ENCODE measurements at regions not wholly inside any gene's neighbourhood (a gene's known extent, or its start where the extent isn't known, plus 50 kb on each side); places are given as distances from the start of the nearest gene placed in this dataset.
A peak's percentile ranks its signal among the peaks of the same experiment; 100 is the strongest.

DNA sequence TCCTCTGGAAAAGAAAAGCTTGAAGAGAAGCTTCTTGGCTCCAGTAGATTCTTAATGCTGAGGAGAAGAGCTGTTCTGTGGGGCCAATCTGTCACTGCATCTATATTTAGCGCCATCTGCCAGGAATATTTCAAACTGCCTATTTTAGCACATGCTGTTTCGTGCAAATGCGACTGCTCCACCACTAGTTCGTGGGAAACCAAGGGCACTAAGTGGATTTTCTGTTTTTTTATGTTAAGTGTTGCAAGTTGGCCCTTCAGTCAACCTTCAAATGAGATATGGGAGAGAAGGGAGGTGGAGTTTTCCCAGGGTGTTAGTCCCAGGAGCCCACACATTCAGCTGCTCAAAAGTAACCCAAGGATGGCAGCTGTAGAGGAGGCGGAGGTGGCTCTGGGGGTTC, 91.9 kb downstream of the TSEN15 start:
- TF ChIP-seq POLR2A (IDR thresholded peaks at IDR 0.05) = no peak
- TF ChIP-seq, protein P1, sequence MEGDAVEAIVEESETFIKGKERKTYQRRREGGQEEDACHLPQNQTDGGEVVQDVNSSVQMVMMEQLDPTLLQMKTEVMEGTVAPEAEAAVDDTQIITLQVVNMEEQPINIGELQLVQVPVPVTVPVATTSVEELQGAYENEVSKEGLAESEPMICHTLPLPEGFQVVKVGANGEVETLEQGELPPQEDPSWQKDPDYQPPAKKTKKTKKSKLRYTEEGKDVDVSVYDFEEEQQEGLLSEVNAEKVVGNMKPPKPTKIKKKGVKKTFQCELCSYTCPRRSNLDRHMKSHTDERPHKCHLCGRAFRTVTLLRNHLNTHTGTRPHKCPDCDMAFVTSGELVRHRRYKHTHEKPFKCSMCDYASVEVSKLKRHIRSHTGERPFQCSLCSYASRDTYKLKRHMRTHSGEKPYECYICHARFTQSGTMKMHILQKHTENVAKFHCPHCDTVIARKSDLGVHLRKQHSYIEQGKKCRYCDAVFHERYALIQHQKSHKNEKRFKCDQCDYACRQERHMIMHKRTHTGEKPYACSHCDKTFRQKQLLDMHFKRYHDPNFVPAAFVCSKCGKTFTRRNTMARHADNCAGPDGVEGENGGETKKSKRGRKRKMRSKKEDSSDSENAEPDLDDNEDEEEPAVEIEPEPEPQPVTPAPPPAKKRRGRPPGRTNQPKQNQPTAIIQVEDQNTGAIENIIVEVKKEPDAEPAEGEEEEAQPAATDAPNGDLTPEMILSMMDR (IDR thresholded peaks at IDR 0.05) = peak in 3 of 6 experiments; percentile 22 to 37 (median 33)

Data from thyroid gland (tissue), 4 donors.